ENCODE measurements at regions not wholly inside any gene's neighbourhood (a gene's known extent, or its start where the extent isn't known, plus 50 kb on each side); places are given as distances from the start of the nearest gene placed in this dataset.

DNA sequence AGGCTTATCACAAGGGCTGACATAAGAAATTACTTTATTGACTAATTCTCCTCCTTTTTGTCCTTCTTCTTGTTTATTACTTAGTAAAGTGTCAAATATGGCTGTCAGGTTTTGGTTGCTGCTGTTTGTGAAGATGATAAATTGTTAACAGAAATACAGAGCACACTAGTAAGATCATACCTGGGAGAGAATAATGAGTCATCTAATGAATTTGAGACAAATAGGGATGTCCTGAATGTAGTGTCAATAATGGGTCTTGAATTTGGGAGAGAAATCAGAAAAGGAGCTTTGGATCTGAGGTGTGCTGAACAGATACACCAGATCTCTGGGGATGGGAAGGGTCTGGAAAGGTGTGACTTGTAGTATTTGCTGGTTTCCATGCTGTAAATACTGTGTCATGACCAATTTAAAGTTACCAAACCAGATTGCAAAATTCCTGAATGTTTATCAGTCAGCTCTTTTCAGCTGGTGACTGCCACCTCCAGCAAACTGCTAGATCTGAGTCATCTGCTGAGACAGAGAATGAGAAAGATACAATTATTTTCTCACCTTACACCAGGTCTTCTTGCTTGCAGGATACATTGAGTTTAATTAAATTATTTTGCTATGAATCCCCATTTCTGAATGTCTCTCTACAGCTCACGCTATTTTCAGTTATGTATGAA is 76.7 kb upstream of the SATB1 start:
- no peak overlapping the region for H4K8ac ChIP-seq (ENCODE audit: low read depth in 2 of 2, low read length in 2 of 2)
- no peak overlapping the region for H3K14ac ChIP-seq (replicated peaks; ENCODE audit: low read depth, low read length)
- no peak overlapping the region for H2AK9ac ChIP-seq (replicated peaks; ENCODE audit: low read depth, low read length, poor library complexity)
- no peak for ATAC-seq (ENCODE audit: low read depth)
- DNase-seq: no peak
- no TSS peak for BruUV-seq (replicated peaks)
- H2AFZ ChIP-seq (replicated peaks; ENCODE audit: low read length, poor library complexity): no peak overlapping the region
- dilution Hi-C loops (cut with HindIII; ENCODE audit: low sequenced_read_pairs, unreplicated experiment) (no loop called here), in situ Hi-C loops (cut with MboI; ENCODE audit: low sequenced_read_pairs) (no loop called here), intact Hi-C loops (cut with micrococcal nuclease) (no loop called here)
- no peaks in the 10 kb centered on the region for H3K36me3 ChIP-seq (ENCODE audit: control insufficient read depth, insufficient read depth, low read length)
- H3K4me3 ChIP-seq (ENCODE audit: insufficient read depth, low read depth, low read length): no peak overlapping the region
- H3K18ac ChIP-seq (ENCODE audit: low read depth, low read length): no peak overlapping the region
- H2BK15ac ChIP-seq (ENCODE audit: low read depth, low read length): no peak overlapping the region
- H2BK5ac ChIP-seq (ENCODE audit: low read depth, low read length, poor library complexity, severe bottlenecking): no peak overlapping the region
- no peaks in the 10 kb centered on the region for H3K9me1 ChIP-seq (ENCODE audit: insufficient read depth, low read length)
- no peak for TF ChIP-seq RFX5 (IDR thresholded peaks at IDR 0.05; ENCODE audit: low read depth, low read length)
- TF ChIP-seq POLR2A (IDR thresholded peaks at IDR 0.05; ENCODE audit: low read depth, low read length): no peak
- no peak for TF ChIP-seq BHLHE40 (IDR thresholded peaks at IDR 0.05; ENCODE audit: low read depth, low read length)
- no peak for TF ChIP-seq FOS (IDR thresholded peaks at IDR 0.05; ENCODE audit: low read depth, low read length)
- no peak for TF ChIP-seq MAFK (IDR thresholded peaks at IDR 0.05; ENCODE audit: low read depth, low read length)
- no peak for TF ChIP-seq CHD1 (IDR thresholded peaks at IDR 0.05; ENCODE audit: low read depth, low read length)
- TF ChIP-seq, protein P1, sequence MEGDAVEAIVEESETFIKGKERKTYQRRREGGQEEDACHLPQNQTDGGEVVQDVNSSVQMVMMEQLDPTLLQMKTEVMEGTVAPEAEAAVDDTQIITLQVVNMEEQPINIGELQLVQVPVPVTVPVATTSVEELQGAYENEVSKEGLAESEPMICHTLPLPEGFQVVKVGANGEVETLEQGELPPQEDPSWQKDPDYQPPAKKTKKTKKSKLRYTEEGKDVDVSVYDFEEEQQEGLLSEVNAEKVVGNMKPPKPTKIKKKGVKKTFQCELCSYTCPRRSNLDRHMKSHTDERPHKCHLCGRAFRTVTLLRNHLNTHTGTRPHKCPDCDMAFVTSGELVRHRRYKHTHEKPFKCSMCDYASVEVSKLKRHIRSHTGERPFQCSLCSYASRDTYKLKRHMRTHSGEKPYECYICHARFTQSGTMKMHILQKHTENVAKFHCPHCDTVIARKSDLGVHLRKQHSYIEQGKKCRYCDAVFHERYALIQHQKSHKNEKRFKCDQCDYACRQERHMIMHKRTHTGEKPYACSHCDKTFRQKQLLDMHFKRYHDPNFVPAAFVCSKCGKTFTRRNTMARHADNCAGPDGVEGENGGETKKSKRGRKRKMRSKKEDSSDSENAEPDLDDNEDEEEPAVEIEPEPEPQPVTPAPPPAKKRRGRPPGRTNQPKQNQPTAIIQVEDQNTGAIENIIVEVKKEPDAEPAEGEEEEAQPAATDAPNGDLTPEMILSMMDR (conservative IDR thresholded peaks at IDR 0.05; ENCODE audit: low read depth, low read length): no peak
- TF ChIP-seq RAD21 (IDR thresholded peaks at IDR 0.05; ENCODE audit: low read length): no peak
- TF ChIP-seq, protein P2, sequence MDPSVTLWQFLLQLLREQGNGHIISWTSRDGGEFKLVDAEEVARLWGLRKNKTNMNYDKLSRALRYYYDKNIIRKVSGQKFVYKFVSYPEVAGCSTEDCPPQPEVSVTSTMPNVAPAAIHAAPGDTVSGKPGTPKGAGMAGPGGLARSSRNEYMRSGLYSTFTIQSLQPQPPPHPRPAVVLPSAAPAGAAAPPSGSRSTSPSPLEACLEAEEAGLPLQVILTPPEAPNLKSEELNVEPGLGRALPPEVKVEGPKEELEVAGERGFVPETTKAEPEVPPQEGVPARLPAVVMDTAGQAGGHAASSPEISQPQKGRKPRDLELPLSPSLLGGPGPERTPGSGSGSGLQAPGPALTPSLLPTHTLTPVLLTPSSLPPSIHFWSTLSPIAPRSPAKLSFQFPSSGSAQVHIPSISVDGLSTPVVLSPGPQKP (IDR thresholded peaks at IDR 0.05; ENCODE audit: borderline replicate concordance, low read depth, low read length): no peak
- no peak for TF ChIP-seq MAZ (IDR thresholded peaks at IDR 0.05; ENCODE audit: borderline replicate concordance, low read depth, low read length)
- no peak for TF ChIP-seq NFE2L2 (IDR thresholded peaks at IDR 0.05; ENCODE audit: low read depth, low read length)
- no peak for TF ChIP-seq SMC3 (IDR thresholded peaks at IDR 0.05; ENCODE audit: low read depth, low read length)
- TF ChIP-seq MXI1 (IDR thresholded peaks at IDR 0.05; ENCODE audit: borderline replicate concordance, low read depth, low read length): no peak
- no peak for TF ChIP-seq CEBPB (IDR thresholded peaks at IDR 0.05; ENCODE audit: low read depth, low read length)
- TF ChIP-seq RCOR1 (IDR thresholded peaks at IDR 0.05; ENCODE audit: insufficient replicate concordance, low read length): no peak
- TF ChIP-seq, protein P3, sequence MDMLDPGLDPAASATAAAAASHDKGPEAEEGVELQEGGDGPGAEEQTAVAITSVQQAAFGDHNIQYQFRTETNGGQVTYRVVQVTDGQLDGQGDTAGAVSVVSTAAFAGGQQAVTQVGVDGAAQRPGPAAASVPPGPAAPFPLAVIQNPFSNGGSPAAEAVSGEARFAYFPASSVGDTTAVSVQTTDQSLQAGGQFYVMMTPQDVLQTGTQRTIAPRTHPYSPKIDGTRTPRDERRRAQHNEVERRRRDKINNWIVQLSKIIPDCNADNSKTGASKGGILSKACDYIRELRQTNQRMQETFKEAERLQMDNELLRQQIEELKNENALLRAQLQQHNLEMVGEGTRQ (IDR thresholded peaks at IDR 0.05; ENCODE audit: low read depth, low read length): no peak
- H4K91ac ChIP-seq (ENCODE audit: insufficient read depth, low read depth, low read length): no peak overlapping the region
- H3K56ac ChIP-seq (ENCODE audit: extremely low read depth, insufficient read depth, low read length): no peak overlapping the region
- no peak overlapping the region for H3K9ac ChIP-seq (ENCODE audit: low read depth, low read length)
- no peaks in the 10 kb centered on the region for H3K79me1 ChIP-seq (ENCODE audit: low read depth in 1 of 2, low read length in 2 of 2)
- ChIA-PET POLR2A (ENCODE audit: unreplicated experiment) (no interaction called here), CTCF (no interaction called here)
- no peaks in the 10 kb centered on the region for H3K4me1 ChIP-seq (ENCODE audit: control insufficient read depth, insufficient read depth, low read length)
- no CpG with 5 or more reads among the region's 1 CpG for WGBS, 2 experiments (ENCODE audit: extremely low coverage in 2 of 2, insufficient read length in 1 of 2)
- no peak overlapping the region for H4K5ac ChIP-seq (ENCODE audit: low read depth, low read length)
- H2BK20ac ChIP-seq (ENCODE audit: low read depth, low read length): no peak overlapping the region
- no peak overlapping the region for H2BK120ac ChIP-seq (ENCODE audit: low read depth, low read length)
- no peak overlapping the region for H2AK5ac ChIP-seq (ENCODE audit: low read depth, low read length)
- no peaks in the 10 kb centered on the region for H3K27me3 ChIP-seq (ENCODE audit: control insufficient read depth, insufficient read depth, low read length)
- H3K4me2 ChIP-seq (ENCODE audit: low read depth, low read length): no peak overlapping the region
- H3K27ac ChIP-seq (ENCODE audit: insufficient read depth, low read length): no peak overlapping the region
- H3K4ac ChIP-seq (ENCODE audit: low read depth, low read length): no peak overlapping the region
- H3K9me3 ChIP-seq (ENCODE audit: control insufficient read depth, insufficient read depth, low read length): no peaks in the 10 kb centered on the region
- no peaks in the 10 kb centered on the region for H4K20me1 ChIP-seq (ENCODE audit: insufficient read depth, low read length)
- H3K23ac ChIP-seq (ENCODE audit: low read depth, low read length): no peak overlapping the region
